HG02943 (cell line): ENCODE measurements at regions not wholly inside any gene's neighbourhood (a gene's known extent, or its start where the extent isn't known, plus 50 kb on each side); places are given as distances from the start of the nearest gene placed in this dataset.
"Not testable (repeated sequence)": the region's sequence is repeated elsewhere in the genome, so short reads cannot be mapped to it uniquely, and the experiment has no call there.

Source experiments
- ATAC-seq: cut with Tn5 transposase; IDR thresholded peaks from one replicate; pipeline ENCODE4 v1.9.1; 2021; ENCODE audit warnings: mild to moderate bottlenecking, low read depth, moderate library complexity; ENCODE audit not compliant: unreplicated experiment

- no peak for ATAC-seq
Observed at GRCh38 chr7:131869169-131869844, 312.9 kb upstream of the PODXL start.

GRCh38 chr7:131867461-131867860 lies 311.0 kb upstream of the PODXL start:
- ATAC-seq: no peak

- no peak for ATAC-seq
Observed at GRCh38 chr7:131865911-131866310, 309.5 kb upstream of the PODXL start.

GRCh38 chr7:131861620-131862346 lies 305.4 kb upstream of the PODXL start:
- no peak for ATAC-seq

- ATAC-seq: no peak
Observed at GRCh38 chr7:131859147-131859821, 302.9 kb upstream of the PODXL start.

GRCh38 chr7:131858611-131859010 lies 302.2 kb upstream of the PODXL start:
- no peak for ATAC-seq

GRCh38 chr7:131849472-131849871 lies 293.0 kb upstream of the PODXL start:
- no peak for ATAC-seq

- ATAC-seq: no peak
Observed at GRCh38 chr7:131848033-131848432, 291.6 kb upstream of the PODXL start.

- ATAC-seq: no peak
Observed at GRCh38 chr7:131845573-131846314, 289.3 kb upstream of the PODXL start.

GRCh38 chr7:131844369-131844768 lies 287.9 kb upstream of the PODXL start:
- ATAC-seq: no peak

GRCh38 chr7:131843898-131844331 lies 287.5 kb upstream of the PODXL start:
- ATAC-seq: no peak

- no peak for ATAC-seq
Observed at GRCh38 chr7:131839967-131840690, 283.7 kb upstream of the PODXL start.

- ATAC-seq: no peak
Observed at GRCh38 chr7:131836733-131837132, 280.3 kb upstream of the PODXL start.

GRCh38 chr7:131835141-131835540 lies 278.7 kb upstream of the PODXL start:
- no peak for ATAC-seq

- ATAC-seq: no peak
Observed at GRCh38 chr7:131830681-131831080, 274.3 kb upstream of the PODXL start.

- no peak for ATAC-seq
Observed at GRCh38 chr7:131829947-131830558, 273.6 kb upstream of the PODXL start.

GRCh38 chr7:131827421-131827820 lies 271.0 kb upstream of the PODXL start:
- no peak for ATAC-seq

GRCh38 chr7:131826960-131827359 lies 270.5 kb upstream of the PODXL start:
- no peak for ATAC-seq

GRCh38 chr7:131823961-131824440 lies 267.6 kb upstream of the PODXL start:
- not testable (repeated sequence) for ATAC-seq

- no peak for ATAC-seq
Observed at GRCh38 chr7:131819891-131820290, 263.5 kb upstream of the PODXL start.
